SU-DHL-6 (cell line): ENCODE measurements at regions not wholly inside any gene's neighbourhood (a gene's known extent, or its start where the extent isn't known, plus 50 kb on each side); places are given as distances from the start of the nearest gene placed in this dataset.

Experiments used
- EZH2phosphoT487 ChIP-seq: fragments of 200-600 bp; sonication (generic), shearing (Covaris generic); conservative IDR thresholded peaks from 2 replicates; pipeline ENCODE4 v1.6.1; 2018; ENCODE audit warnings: mild to moderate bottlenecking, antibody characterized with exemption, low read length, moderate library complexity, mixed read lengths
- TF ChIP-seq, protein P1 (sequence below): fragments of 200-600 bp; sonication (generic); IDR thresholded peaks from one replicate; pipeline ENCODE4 v1.5.1; 2017; ENCODE audit warnings: antibody characterized with exemption, mild to moderate bottlenecking, low read length, moderate library complexity; ENCODE audit not compliant: insufficient read depth, poor library complexity, severe bottlenecking

DNA sequence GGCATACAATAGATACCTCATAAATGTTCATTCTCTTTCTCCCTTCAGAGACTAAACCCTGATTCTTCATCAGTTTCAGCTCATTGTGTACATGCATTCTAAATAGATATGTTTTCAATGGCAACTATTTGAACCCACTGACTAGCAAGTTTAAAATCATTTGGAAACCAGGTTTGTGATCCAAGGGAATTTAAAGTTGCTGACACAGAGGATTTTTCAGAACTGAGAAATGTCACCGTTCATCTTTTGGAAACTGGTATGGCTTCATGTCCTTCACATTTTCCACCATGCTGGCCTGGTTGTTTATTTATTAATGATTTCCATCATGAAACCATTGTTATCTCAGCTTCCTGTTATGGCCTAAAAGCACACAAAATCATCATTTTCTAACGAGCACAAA lies 81.8 kb upstream of the BARHL2 start:
- TF ChIP-seq, protein P1, sequence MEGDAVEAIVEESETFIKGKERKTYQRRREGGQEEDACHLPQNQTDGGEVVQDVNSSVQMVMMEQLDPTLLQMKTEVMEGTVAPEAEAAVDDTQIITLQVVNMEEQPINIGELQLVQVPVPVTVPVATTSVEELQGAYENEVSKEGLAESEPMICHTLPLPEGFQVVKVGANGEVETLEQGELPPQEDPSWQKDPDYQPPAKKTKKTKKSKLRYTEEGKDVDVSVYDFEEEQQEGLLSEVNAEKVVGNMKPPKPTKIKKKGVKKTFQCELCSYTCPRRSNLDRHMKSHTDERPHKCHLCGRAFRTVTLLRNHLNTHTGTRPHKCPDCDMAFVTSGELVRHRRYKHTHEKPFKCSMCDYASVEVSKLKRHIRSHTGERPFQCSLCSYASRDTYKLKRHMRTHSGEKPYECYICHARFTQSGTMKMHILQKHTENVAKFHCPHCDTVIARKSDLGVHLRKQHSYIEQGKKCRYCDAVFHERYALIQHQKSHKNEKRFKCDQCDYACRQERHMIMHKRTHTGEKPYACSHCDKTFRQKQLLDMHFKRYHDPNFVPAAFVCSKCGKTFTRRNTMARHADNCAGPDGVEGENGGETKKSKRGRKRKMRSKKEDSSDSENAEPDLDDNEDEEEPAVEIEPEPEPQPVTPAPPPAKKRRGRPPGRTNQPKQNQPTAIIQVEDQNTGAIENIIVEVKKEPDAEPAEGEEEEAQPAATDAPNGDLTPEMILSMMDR: no peak
- TF ChIP-seq EZH2phosphoT487: no peak
